ENCODE measurements at regions not wholly inside any gene's neighbourhood (a gene's known extent, or its start where the extent isn't known, plus 50 kb on each side); places are given as distances from the start of the nearest gene placed in this dataset.

GRCh38 chr20:24787621-24788020 is 161.4 kb upstream of the CST7 start:
- in situ Hi-C loops (cut with MboI; ENCODE audit: low sequenced_read_pairs in 4 of 4) (no loop called here), intact Hi-C loops (cut with DNase I; ENCODE audit: low total_unique reads) (no loop called here)
- Histone ChIP-seq H3K27me3 (peaks cover 0 to 6% (median 0%) of the 10 kb centered on the region in 3 donors), H3K4me3 (no peak overlapping the region), H3K27ac (no peak overlapping the region), H3K4me1 (no peaks in the 10 kb centered on the region), H3K9me3 (no peaks in the 10 kb centered on the region), H3K36me3 (no peaks in the 10 kb centered on the region)
- ATAC-seq (no peak), DNase-seq (no peak)
- no peak for TF ChIP-seq CTCF (IDR thresholded peaks at IDR 0.05 in 4 of 5, conservative IDR thresholded peaks at IDR 0.05 in 1 of 5)
- TF ChIP-seq POLR2A (IDR thresholded peaks at IDR 0.05): no peak

GRCh38 chr20:24789877-24790276 is 159.2 kb upstream of the CST7 start:
- Histone ChIP-seq H3K4me3 (no peak overlapping the region), H3K4me1 (no peaks in the 10 kb centered on the region), H3K36me3 (no peaks in the 10 kb centered on the region), H3K27ac (no peak overlapping the region), H3K27me3 (no peaks in the 10 kb centered on the region), H3K9me3 (no peaks in the 10 kb centered on the region)
- no peak for DNase-seq
- TF ChIP-seq POLR2A (IDR thresholded peaks at IDR 0.05): no peak
- no peak for TF ChIP-seq CTCF (IDR thresholded peaks at IDR 0.05 in 4 of 5, conservative IDR thresholded peaks at IDR 0.05 in 1 of 5)
- in situ Hi-C loops (cut with MboI; ENCODE audit: low sequenced_read_pairs in 4 of 4): no loop called here
- no peak for ATAC-seq
- intact Hi-C loops (cut with DNase I; ENCODE audit: low total_unique reads): no loop called here

GRCh38 chr20:24790746-24791283 is 158.3 kb upstream of the CST7 start:
- Histone ChIP-seq H3K27me3 (no peaks in the 10 kb centered on the region), H3K4me1 (no peaks in the 10 kb centered on the region), H3K36me3 (no peaks in the 10 kb centered on the region), H3K27ac (no peak overlapping the region), H3K9me3 (no peaks in the 10 kb centered on the region), H3K4me3 (no peak overlapping the region)
- in situ Hi-C loops (cut with MboI; ENCODE audit: low sequenced_read_pairs in 4 of 4) (no loop called here), intact Hi-C loops (cut with DNase I; ENCODE audit: low total_unique reads) (no loop called here)
- ATAC-seq: no peak
- TF ChIP-seq POLR2A (IDR thresholded peaks at IDR 0.05) (no peak), CTCF (IDR thresholded peaks at IDR 0.05 in 4 of 5, conservative IDR thresholded peaks at IDR 0.05 in 1 of 5) (no peak)
- DNase-seq: no peak

- in situ Hi-C loops (cut with MboI; ENCODE audit: low sequenced_read_pairs in 4 of 4) (no loop called here), intact Hi-C loops (cut with DNase I; ENCODE audit: low total_unique reads) (no loop called here)
- no peak for TF ChIP-seq CTCF (IDR thresholded peaks at IDR 0.05 in 4 of 5, conservative IDR thresholded peaks at IDR 0.05 in 1 of 5)
- TF ChIP-seq POLR2A (IDR thresholded peaks at IDR 0.05): no peak
- no peaks in the 10 kb centered on the region for H3K9me3 ChIP-seq
- no peaks in the 10 kb centered on the region for H3K4me1 ChIP-seq
- H3K4me3 ChIP-seq: no peak overlapping the region
- no peak overlapping the region for H3K27ac ChIP-seq
- no peaks in the 10 kb centered on the region for H3K27me3 ChIP-seq
- ATAC-seq (no peak), DNase-seq (no peak)
- no peaks in the 10 kb centered on the region for H3K36me3 ChIP-seq
Observed at GRCh38 chr20:24791953-24792352, 157.1 kb upstream of the CST7 start.
